ENCODE measurements at regions not wholly inside any gene's neighbourhood (a gene's known extent, or its start where the extent isn't known, plus 50 kb on each side); places are given as distances from the start of the nearest gene placed in this dataset.

GRCh38 chr17:73694491-73694890, 50.2 kb upstream of the SDK2 start:
- DNase-seq (ENCODE audit: low read depth in 4 of 4, low spot score in 3 of 4): no peak

DNA sequence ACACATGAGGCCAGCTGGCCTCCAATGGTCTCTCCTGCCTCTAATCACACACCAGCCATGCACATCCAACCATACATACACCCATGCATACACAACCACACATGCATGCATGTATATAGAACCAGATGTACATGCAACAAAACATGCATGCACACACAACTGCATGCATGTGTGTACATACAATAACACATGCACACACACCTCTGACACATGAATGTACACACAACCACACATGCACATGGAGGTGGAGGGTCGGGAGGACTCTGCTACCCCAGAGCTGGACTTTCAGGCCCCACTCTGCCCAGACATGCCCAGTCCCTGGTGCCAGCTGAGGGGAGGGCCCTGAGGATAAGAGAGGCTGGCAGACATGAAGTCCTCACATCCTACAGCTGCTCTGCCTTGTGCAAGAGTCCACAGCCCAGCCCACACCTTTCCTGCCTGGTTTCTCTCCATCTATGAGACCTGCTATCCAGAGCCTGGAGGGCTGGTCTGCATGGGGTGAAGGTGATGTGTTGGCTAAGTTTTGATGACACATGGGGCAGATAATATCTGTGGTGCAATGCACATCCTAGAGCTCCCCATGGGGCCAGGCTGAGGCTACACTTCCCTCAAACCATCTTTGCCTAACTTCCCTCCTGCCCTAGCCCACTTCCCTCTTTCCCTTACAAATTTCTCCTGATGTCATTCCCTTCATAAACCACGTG, 50.9 kb upstream of the SDK2 start:
- DNase-seq (ENCODE audit: low read depth in 4 of 4, low spot score in 3 of 4): no peak

DNA sequence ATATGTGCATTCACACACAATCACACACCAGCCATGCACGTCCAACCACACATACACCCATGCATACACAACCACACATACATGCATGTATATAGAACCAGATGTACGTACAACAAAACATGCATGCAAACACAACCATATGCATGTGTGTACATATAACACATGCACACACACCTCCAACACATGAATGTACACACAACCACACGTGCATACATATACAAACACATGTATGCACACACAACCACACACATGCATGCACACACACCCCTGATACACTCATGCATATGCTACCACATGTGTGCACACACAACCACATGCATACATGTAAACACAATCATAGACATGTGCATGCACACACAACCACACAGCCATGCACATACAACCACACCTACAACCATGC, 52.0 kb upstream of the SDK2 start:
- no peak for DNase-seq (ENCODE audit: low read depth in 4 of 4, low spot score in 3 of 4)

DNA sequence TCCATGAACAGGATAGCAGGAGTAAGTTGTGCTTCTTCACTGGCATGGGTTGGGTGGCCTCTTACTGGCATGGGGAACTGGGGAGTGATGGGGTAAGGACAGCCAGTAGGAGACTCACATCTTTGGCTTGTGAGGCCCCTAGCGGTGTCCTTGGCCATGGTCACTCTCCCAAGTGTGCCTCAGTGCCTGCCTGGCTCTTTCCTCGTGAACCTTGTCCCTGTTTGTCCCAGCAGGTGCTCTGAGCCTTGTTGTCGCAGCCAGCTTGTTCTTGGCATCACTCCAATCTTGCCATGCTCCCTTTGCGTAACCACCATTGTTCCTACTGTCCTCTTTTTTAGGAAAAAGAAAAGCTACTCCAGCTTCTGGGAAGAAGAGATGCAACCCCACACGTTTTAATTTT, 53.6 kb upstream of the SDK2 start:
- DNase-seq (ENCODE audit: low read depth in 4 of 4, low spot score in 3 of 4): no peak

DNA sequence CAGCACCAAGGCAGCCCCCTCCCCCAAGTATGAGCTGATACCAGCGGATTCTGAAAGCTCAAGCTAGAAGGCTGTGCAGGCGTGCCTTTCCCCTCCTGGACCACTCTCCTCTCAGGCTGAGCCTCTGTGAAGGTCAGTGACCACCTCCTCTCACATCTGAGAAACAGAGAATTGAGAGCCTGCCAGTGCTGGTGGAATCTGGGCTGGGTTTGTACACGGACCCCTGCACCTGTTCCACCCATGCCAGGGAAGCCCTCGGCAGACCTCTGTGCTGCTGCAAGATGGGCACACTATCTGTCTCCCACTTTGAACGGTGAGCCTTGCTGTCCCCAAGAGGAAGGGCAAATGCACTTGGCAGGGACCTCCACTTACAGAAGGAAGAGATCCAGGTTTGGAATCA, 54.7 kb upstream of the SDK2 start:
- no peak for DNase-seq (ENCODE audit: low read depth in 4 of 4, low spot score in 3 of 4)

DNA sequence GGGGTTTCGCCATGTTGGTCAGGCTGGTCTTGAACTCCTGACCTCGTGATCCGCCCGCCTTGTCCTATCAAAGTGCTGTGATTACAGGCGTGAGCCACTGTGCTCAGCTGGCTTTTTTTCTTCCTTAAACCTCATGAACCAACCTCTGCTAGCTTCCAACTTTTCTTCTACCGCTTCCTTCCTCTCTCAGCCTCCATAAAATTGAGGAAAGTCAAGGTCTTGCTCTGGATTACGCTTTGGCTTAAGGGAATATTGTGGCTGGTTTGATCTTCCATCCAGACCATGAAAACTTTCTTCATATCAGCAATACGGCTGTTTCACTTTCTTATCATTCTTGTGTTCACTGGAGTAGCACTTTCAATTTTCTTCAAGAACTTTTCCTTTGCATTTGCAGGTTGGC, 57.5 kb upstream of the SDK2 start:
- no peak for DNase-seq (ENCODE audit: low read depth in 4 of 4, low spot score in 3 of 4)

DNA sequence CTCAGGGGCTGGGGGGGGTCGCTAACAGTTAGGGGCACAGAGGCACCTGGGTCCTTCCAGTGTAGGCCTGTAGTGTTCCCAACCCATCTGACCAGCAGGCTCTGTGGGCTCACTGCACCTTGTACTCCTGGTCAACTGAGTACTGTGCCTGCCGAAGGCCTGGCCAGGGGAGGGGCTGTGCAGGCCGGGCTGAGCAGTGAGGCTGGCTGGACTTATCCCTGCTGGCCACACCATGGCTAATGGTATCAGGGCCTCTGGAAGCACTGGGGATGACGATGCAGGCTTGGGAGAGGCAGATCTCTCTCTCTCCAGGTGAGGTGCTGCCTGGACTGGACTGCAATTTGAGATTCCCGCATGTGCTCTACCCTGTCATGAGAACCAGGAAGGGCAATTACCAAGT, 58.9 kb upstream of the SDK2 start:
- DNase-seq (ENCODE audit: low read depth in 4 of 4, low spot score in 3 of 4): no peak

DNA sequence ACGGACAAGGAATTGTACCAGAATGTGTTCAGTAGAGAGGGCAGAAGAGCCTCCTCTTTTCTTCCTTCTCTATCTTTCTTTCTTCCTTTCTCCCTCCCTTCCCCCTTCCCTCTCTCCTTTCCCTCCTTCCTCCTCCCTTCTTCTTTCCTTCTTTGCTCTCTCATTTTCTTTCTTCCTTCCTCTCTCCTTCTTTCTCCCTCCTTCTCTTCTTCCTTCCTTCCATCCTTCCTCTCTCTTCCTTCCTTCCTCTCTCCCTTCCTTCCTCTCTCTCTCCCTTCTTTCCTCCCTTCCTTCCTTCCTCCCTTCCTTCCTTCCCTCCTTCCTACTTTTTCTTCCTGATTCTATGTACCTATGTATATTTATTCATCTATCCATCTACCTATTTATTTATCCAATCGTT, 59.7 kb upstream of the SDK2 start:
- no peak for DNase-seq (ENCODE audit: low read depth in 4 of 4, low spot score in 3 of 4)

GRCh38 chr17:73705594-73705993, 61.3 kb upstream of the SDK2 start:
- no peak for DNase-seq (ENCODE audit: low read depth in 4 of 4, low spot score in 3 of 4)

GRCh38 chr17:73706428-73706827, 62.2 kb upstream of the SDK2 start:
- DNase-seq (ENCODE audit: low read depth in 4 of 4, low spot score in 3 of 4): no peak

GRCh38 chr17:73706858-73707257, 62.6 kb upstream of the SDK2 start:
- no peak for DNase-seq (ENCODE audit: low read depth in 4 of 4, low spot score in 3 of 4)

- DNase-seq (ENCODE audit: low read depth in 4 of 4, low spot score in 3 of 4): no peak
These were observed 63.1 kb upstream of the SDK2 start for GRCh38 chr17:73707358-73707757.

- DNase-seq (ENCODE audit: low read depth in 4 of 4, low spot score in 3 of 4): peak; percentile 56 to 66 (median 64)
These were observed 65.9 kb upstream of the SDK2 start for GRCh38 chr17:73710095-73710592.

GRCh38 chr17:73711184-73711583, 66.9 kb upstream of the SDK2 start:
- DNase-seq (ENCODE audit: low read depth in 4 of 4, low spot score in 3 of 4): no peak

DNA sequence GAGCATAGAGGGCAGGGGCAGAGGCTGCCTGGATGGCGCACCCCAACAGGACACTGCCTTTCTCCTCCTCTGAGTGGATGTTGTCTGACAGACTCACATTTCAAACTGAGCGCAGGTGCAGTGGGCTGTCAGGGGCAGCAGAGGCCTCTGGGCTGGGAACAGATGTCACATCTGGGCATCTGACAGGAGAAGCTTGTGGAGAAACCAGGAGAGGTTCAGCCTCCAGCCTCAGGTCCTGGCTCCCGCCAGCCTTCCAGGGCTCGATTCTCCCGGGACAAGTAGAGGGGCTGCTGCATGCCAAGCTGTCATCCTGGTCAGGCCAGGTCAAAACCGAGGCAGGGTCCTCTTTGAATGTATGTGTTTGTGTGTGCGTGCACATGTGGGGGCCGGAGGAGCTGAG, 67.7 kb upstream of the SDK2 start:
- no peak for DNase-seq (ENCODE audit: low read depth in 4 of 4, low spot score in 3 of 4)

DNA sequence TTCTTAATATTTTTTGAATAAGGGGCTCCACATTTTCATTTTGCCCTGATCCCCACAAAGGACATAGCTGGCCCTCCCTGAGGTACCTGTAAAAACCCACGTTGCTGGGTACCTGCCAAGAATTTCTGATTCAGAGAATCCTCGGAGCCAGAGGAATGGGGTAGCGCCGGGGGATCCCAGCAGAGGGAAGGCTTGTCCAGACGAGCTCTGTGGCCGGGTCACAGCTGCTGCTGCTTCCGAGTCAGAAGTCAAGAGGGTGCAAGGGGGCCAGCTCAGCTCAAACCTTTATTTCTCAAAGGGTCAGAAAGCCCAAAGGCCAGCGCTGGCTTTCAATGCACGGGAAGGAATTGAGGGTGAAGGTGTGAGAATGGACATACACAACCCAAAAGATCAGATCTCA, 68.9 kb upstream of the SDK2 start:
- no peak for DNase-seq (ENCODE audit: low read depth in 4 of 4, low spot score in 3 of 4)

GRCh38 chr17:73715769-73716168, 71.5 kb upstream of the SDK2 start:
- no peak for DNase-seq (ENCODE audit: low read depth in 4 of 4, low spot score in 3 of 4)

GRCh38 chr17:73717690-73718089, 73.4 kb upstream of the SDK2 start:
- DNase-seq (ENCODE audit: low read depth in 4 of 4, low spot score in 3 of 4): no peak

DNA sequence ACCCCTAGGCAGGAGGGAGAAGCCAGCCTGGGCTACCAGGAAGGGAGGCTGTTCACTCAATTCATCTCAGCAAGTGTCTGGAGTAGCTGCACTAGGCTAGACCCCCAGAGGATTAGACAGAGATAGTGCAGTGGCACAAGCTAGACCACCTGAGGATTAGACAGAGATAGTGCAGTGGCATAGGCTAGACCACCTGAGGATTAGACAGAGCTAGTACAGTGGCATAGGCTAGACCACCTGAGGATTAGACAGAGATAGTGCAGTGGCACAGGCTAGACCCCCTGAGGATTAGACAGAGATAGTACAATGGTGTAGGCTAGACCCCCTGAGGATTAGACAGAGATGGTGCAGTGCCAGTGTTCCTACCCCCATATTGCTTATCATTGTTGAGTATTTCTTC, 74.1 kb upstream of the SDK2 start:
- no peak for DNase-seq (ENCODE audit: low read depth in 4 of 4, low spot score in 3 of 4)

GRCh38 chr17:73718912-73719311, 74.7 kb upstream of the SDK2 start:
- no peak for DNase-seq (ENCODE audit: low read depth in 4 of 4, low spot score in 3 of 4)

DNA sequence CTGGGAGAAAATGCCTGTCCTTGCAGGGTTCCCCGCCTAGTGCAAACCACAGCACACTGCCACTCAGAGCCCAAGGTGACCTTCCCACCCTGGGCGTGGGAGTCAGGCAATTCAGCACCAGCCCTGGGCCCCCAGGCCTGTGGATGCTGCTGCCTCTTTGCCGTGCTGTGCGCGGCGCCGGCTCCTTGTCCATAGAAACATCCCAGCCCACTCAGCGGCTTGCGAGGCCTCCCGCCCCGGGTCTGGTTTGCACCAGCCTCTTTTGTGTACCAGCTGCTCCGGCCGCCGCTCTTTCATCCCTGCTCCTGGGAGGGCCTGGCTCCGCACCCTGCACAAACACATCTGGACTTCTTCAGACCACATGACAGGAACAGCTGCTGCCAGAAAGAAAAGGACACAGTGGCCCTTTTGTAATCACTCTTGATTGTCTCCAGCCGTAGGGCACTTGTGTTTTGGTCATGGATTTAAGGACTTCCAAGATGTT, 75.4 kb upstream of the SDK2 start:
- peak; percentile 25 to 49 (median 34) for DNase-seq (ENCODE audit: low read depth in 4 of 4, low spot score in 3 of 4)

DNA sequence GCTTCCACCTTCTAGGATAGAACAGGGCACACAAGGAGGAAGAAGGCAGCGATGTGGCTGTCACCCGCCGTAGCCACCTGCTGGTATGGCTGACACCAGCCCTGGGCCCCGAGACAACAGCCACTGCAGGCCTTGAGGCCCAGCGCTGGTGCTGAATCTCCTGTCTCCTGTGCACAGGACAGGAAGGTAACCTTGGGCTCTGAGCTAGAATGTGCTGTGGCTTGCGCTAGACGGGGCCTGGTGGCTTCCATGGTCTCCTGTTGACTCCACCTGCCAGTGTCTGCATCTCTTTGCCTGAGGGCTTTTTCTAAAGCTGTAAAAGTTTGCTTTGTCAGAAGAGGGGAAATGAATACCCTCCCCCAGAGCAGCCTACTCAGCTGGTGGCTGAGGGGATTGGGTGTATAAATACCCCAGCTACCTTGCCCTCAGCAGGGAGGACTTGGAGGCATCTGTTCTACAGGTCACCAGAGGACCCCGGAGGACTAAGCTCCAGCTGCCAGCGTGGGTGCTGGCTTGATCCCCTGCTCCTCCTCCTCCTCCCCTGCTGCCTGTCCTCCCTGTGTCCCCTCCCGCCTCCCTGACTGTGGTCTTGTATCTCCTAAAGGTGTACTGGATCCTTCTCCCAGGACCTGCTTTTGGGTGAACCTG, 76.1 kb upstream of the SDK2 start:
- no peak for DNase-seq (ENCODE audit: low read depth in 4 of 4, low spot score in 3 of 4)

All from right renal pelvis (tissue), 4 donors.